Testis (tissue), 2 donors: ENCODE measurements at regions not wholly inside any gene's neighbourhood (a gene's known extent, or its start where the extent isn't known, plus 50 kb on each side); places are given as distances from the start of the nearest gene placed in this dataset.

Source experiments
- DNase-seq: peaks from one replicate; pipeline ENCODE4 v3.0.0-alpha.2; 2019
- H3K27ac ChIP-seq, 2 donors: fragments of 200-600 bp; sonication (generic); one replicate each; pipeline ENCODE4 v1.5.1; 2019
- H3K27me3 ChIP-seq: fragments of 200-600 bp; sonication (generic); one replicate; pipeline ENCODE4 v1.5.1; 2019
- H3K36me3 ChIP-seq: fragments of 200-600 bp; sonication (generic); one replicate; pipeline ENCODE4 v1.5.1; 2017; ENCODE audit warnings: low read depth; ENCODE audit errors: missing control alignments
- H3K4me1 ChIP-seq: fragments of 200-600 bp; sonication (generic); one replicate; pipeline ENCODE4 v1.5.1; 2019
- H3K4me3 ChIP-seq, 2 donors: fragments of 200-600 bp; sonication (generic); one replicate each; pipeline ENCODE4 v1.5.1; 2017 to 2019
- H3K9me3 ChIP-seq: fragments of 200-600 bp; sonication (generic); one replicate; pipeline ENCODE4 v1.5.1; 2017
- CTCF ChIP-seq, 3 experiments: fragments of 450-650 bp in 2 of 3; fragments of 200-600 bp in 1 of 3; sonication (generic) in 1 of 3; IDR thresholded peaks; one replicate each; pipeline ENCODE4 v1.5.1; 2016 to 2019; ENCODE audit warnings: antibody characterized with exemption in 3 of 3, mild to moderate bottlenecking in 2 of 3, moderate library complexity in 1 of 3
- POLR2A ChIP-seq: fragments of 450-650 bp; IDR thresholded peaks from one replicate; pipeline ENCODE4 v1.6.1; 2017; ENCODE audit warnings: antibody characterized with exemption, mild to moderate bottlenecking, moderate library complexity
- WGBS, 2 donors: methylation state at CpG; one replicate each; pipeline ENCODE4 v1.1.5; 2018; 5-methylcytosine and 5-hydroxymethylcytosine counted together
- intact Hi-C: fragments of 100-400 bp; cut with DNase I; formaldehyde crosslinking; loops from one replicate; pipeline ENCODE4 v1.15.1; 2023; ENCODE audit warnings: low total_unique reads

- WGBS, 2 donors: 5 to 10% methylated on average over 12 to 13 of the region's 13 CpGs
- H3K36me3 ChIP-seq: no peaks in the 10 kb centered on the region
- no peaks in the 10 kb centered on the region for H3K27me3 ChIP-seq
- peak overlapping the region; percentile 86 to 89 for H3K27ac ChIP-seq
- H3K4me3 ChIP-seq: peak overlapping the region; percentile 52 to 63
- no peak for DNase-seq
- H3K9me3 ChIP-seq: no peaks in the 10 kb centered on the region
- TF ChIP-seq POLR2A: no peak
- TF ChIP-seq CTCF (IDR thresholded peaks at IDR 0.05): no peak
- intact Hi-C loops: no loop called here
- H3K4me1 ChIP-seq: peaks cover 55% of the 10 kb centered on the region
Observed at GRCh38 chr14:76955575-76956315, 72.8 kb downstream of the IRF2BPL start.

- TF ChIP-seq CTCF (IDR thresholded peaks at IDR 0.05) (no peak), POLR2A (no peak)
- H3K27me3 ChIP-seq: no peaks in the 10 kb centered on the region
- peak overlapping the region; percentile 86 to 89 for H3K27ac ChIP-seq
- no peaks in the 10 kb centered on the region for H3K36me3 ChIP-seq
- H3K9me3 ChIP-seq: no peaks in the 10 kb centered on the region
- H3K4me3 ChIP-seq: no peak overlapping the region
- WGBS, 2 donors: 62 to 71% methylated on average over 5 of the region's 5 CpGs
- peaks cover 58% of the 10 kb centered on the region for H3K4me1 ChIP-seq
- intact Hi-C loops: no loop called here
- DNase-seq: no peak
Observed at GRCh38 chr14:76954394-76955190, 73.9 kb downstream of the IRF2BPL start.

GRCh38 chr14:76953311-76953945 lies 75.1 kb downstream of the IRF2BPL start:
- peak overlapping the region; percentile 85 to 88 for H3K27ac ChIP-seq
- no peak for TF ChIP-seq CTCF (IDR thresholded peaks at IDR 0.05)
- TF ChIP-seq POLR2A: no peak
- no peaks in the 10 kb centered on the region for H3K36me3 ChIP-seq
- DNase-seq: peak; percentile 73
- H3K27me3 ChIP-seq: no peaks in the 10 kb centered on the region
- H3K9me3 ChIP-seq: no peaks in the 10 kb centered on the region
- 45 to 47% methylated on average over 9 to 10 of the region's 10 CpGs for WGBS, 2 donors
- no peak overlapping the region for H3K4me3 ChIP-seq
- H3K4me1 ChIP-seq: peaks cover 58% of the 10 kb centered on the region
- intact Hi-C loops: no loop called here

GRCh38 chr14:76951166-76951565 lies 77.3 kb downstream of the IRF2BPL start:
- no peak for DNase-seq
- no peak overlapping the region for H3K4me3 ChIP-seq
- H3K27ac ChIP-seq: peak overlapping the region in 1 of 2 donors; percentile 3
- H3K4me1 ChIP-seq: peaks cover 61% of the 10 kb centered on the region
- TF ChIP-seq CTCF (IDR thresholded peaks at IDR 0.05) (no peak), POLR2A (no peak)
- intact Hi-C loops: no loop called here
- no peaks in the 10 kb centered on the region for H3K36me3 ChIP-seq
- WGBS, 2 donors: 57 to 71% methylated on average over 7 to 8 of the region's 8 CpGs
- no peaks in the 10 kb centered on the region for H3K9me3 ChIP-seq
- no peaks in the 10 kb centered on the region for H3K27me3 ChIP-seq
